ENCODE measurements at regions not wholly inside any gene's neighbourhood (a gene's known extent, or its start where the extent isn't known, plus 50 kb on each side); places are given as distances from the start of the nearest gene placed in this dataset.

GRCh38 chr6:62516291-62517141, 230.5 kb upstream of the KHDRBS2 start:
- TF ChIP-seq CTCF (IDR thresholded peaks at IDR 0.05; ENCODE audit: extremely low read depth in 1 of 2, insufficient read depth in 1 of 2, low read depth in 1 of 2, low read length in 2 of 2) (no peak), POLR2A (IDR thresholded peaks at IDR 0.05; ENCODE audit: low read depth, low read length) (no peak), EZH2 (IDR thresholded peaks at IDR 0.05; ENCODE audit: borderline replicate concordance, low read depth, low read length, severe bottlenecking) (no peak), POLR2AphosphoS5 (IDR thresholded peaks at IDR 0.05; ENCODE audit: insufficient read depth, low read depth, low read length) (no peak)
- TF ChIP-seq, protein P1, sequence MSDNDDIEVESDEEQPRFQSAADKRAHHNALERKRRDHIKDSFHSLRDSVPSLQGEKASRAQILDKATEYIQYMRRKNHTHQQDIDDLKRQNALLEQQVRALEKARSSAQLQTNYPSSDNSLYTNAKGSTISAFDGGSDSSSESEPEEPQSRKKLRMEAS (IDR thresholded peaks at IDR 0.05; ENCODE audit: insufficient read depth, insufficient read length) = no peak
